NOMO-1 treated with dmso at 0.1 percent for 144 hours (cell line): ENCODE measurements at regions not wholly inside any gene's neighbourhood (a gene's known extent, or its start where the extent isn't known, plus 50 kb on each side); places are given as distances from the start of the nearest gene placed in this dataset.
"Not testable (repeated sequence)": the region's sequence is repeated elsewhere in the genome, so short reads cannot be mapped to it uniquely, and the experiment has no call there.

Source experiments
- DNase-seq: peaks from one replicate; lab custom pipeline; 2025; ENCODE audit not compliant: unreplicated experiment; lab: John Stamatoyannopoulos, UW

DNA sequence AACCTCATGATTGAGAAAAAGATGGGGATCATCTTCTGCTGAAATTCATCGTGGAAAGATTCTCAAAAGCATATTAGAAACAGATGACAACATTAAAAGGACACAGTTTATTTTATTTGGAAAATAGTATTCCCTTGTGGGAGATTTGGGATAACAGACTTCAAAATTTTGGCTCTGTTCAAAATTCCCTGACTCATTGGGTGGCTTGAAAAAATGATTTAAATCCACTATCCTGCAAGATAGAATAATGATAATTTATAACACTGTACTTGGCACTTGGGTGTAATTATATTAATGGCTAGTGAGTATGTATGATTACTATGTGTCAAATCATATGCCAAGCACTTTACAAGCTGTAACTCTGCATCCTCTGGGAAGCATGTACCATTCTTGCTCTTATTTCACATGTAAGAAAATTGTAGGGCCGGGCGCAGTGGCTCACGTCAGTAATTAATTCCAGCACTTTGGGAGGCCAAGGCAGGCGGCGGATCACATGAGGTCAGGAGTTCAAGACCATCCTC is 128.8 kb downstream of the LMNTD1 start:
- DNase-seq, result no peak

DNA sequence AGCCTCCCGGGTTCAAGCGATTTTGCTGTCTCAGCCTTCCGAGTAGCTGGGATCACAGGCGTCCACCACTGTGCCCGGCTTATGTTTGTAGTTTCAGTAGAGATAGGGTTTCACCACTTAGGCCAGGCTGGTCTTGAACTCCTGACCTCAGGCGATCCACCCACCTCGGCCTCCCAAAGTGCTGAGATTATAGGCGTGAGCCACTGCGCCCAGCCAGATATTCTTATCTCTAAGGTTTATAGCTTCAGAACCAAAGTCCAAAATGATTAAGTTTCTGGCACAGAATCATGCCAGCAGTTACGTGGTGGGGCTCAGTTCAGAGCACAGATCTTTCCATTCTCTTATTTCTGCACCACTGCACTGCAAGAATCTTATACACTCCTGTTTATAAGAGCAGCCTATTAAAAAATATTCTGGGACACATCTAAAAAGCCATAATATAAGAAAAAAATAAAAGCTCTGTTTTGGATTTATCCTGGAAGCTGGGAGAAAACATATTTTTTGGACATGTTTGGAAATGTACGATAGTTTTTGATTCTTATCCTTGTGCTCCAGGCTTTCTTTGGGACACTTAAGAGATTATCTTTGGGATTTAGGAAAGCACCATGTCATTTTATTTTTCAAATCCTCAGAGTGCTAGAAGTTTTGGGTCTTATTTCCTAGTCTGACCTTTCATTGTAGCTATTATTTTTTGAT is 129.6 kb downstream of the LMNTD1 start:
- no peak for DNase-seq

- no peak for DNase-seq
Measured at GRCh38 chr12:25422241-25422640, 130.8 kb downstream of the LMNTD1 start.

DNA sequence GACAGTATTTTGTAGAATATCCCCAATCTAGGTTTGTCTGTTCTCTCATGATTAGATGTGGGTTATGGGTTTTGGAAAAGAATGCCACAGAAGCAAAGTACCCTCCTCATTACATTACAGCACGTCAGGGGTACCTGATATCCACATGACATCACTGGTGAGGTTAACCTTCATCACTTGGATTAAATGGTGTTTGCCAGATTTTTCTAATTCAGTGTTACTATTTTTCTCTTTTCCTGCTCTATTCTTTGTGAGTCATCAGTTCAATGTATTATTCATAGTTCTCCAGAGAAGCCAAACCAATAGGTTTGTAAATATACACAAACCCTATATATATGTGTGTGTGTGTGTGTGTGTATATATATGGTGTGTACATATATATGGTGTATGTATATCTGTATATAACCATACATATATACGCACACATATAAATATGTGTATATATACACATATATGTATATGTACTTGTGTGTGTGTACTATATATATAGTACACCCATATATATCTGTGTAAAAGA is 131.4 kb downstream of the LMNTD1 start:
- DNase-seq, result no peak

- no peak for DNase-seq
Measured at GRCh38 chr12:25420116-25420515, 133.0 kb downstream of the LMNTD1 start.

DNA sequence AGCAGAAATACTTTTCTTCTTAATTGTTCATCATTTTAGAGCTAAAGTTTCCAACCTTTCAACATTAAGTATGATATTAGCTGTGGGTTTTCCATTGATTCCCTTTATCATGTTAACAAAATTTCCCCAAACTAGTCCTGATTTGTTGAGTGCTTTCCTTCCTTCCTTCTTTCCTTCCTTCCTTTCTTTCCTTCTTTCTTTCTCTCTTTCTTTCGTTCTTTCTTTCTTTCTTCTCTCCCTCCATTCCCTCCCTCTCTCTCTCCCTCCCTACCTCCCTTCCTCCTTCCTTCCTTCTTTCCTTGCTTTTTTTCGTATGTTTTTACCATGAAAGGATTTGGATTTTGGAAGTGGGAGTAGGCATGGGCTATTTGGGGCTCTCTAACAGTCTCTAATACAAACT is 133.5 kb downstream of the LMNTD1 start:
- no peak for DNase-seq

- DNase-seq, result no peak
Measured at GRCh38 chr12:25417071-25417470, 136.0 kb downstream of the LMNTD1 start.

GRCh38 chr12:25416516-25416915 is 136.6 kb downstream of the LMNTD1 start:
- DNase-seq, result no peak

DNA sequence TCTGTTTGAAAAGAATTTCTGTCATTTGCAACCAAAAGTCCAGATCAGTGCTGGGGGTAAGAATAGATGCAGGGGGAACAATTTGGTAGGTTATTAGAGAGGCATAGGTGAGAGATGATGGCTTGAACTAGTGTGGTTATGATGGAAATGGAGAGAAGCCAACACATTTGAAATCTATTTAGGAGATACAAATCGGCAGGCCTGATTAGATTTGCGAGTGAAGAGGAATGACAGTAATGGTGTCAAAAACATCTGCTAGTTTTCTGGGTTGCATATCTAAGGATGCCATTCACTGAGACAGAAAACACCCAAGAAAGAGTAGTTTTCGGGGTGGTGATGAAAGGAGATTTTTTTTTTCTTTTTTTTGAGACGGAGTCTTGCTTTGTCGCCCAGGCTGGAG is 138.1 kb downstream of the LMNTD1 start:
- no peak for DNase-seq

DNA sequence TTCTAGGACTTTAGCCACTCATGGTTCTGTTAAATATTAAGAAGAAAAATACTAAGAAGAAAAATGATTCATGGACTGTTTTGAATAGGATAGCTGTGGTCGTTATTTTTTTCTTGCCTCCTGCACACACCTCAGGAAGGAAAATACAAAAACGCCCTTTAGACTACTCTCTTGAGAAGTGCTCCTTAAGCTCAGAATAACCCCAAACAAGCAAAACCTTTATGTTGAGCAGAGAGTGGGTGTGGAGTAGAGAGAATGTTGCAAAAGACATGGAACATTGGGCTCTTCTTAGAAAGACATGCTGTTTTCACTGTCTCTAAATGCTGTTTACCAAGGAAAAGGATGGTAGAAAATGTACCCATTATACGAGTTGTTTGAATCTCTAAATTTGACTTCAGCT is 140.3 kb downstream of the LMNTD1 start:
- DNase-seq, result no peak

- no peak for DNase-seq
Measured at GRCh38 chr12:25404955-25405354, 148.1 kb downstream of the LMNTD1 start.

- no peak for DNase-seq
Measured at GRCh38 chr12:25401547-25402345, 151.0 kb upstream of the KRAS start.

DNA sequence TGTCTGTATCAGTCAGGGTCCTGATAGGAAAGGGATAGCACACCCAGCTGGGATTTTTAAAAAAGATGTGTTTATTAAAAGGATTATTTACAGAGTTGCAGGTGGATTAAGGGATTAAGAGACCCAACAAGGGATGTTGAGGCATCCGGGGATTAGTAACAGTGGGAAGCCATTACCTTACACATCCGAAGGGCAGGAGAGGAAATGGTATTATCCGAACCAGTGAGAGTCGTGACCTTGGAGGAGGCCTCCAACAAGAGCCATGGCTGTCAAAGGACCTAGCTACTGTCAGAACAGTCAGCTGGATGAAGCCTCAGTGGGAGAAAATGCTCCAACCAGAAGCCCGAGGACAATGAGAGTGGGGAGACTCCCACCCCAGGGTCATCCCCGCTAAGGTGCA is 146.3 kb upstream of the KRAS start:
- DNase-seq, result no peak

GRCh38 chr12:25395227-25395626 is 144.5 kb upstream of the KRAS start:
- DNase-seq, result no peak

DNA sequence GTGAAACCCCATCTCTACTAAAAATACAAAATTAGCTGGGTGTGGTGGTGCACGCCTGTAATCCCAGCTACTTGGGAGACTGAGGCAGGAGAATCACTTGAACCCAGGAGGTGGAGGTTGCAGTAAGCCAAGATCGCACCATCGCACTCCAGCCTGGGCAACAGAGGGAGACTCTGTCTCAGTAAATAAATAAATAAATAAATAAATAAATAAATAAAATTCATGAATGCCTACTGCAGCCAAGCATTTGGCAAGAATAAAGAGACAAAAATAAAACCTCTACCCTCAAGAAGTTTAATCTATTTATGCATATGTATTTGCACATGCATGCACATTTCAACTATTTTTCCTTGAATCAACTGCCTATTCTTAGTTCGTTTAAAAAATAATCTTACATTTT is 144.0 kb upstream of the KRAS start:
- not testable (repeated sequence) for DNase-seq

- DNase-seq, result no peak
Measured at GRCh38 chr12:25394025-25394424, 143.3 kb upstream of the KRAS start.

DNA sequence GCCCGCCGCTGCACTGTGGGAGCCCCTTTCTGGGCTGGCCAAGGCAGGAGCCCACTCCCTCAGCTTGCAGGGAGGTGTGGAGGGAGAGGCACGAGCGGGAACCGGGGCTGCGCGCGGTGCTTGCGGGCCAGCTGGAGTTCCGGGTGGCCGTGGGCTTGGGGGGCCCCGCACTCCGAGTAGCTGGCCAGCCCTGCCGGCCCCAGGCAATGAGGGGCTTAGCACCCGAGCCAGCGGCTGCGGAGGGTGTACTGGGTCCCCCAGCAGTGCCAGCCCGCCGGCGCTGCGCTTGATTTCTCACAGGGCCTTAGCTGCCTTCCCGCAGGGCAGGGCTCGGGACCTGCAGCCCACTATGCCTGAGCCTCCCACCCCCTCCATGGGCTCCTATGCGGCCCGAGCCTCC is 140.6 kb upstream of the KRAS start:
- not testable (repeated sequence) for DNase-seq

DNA sequence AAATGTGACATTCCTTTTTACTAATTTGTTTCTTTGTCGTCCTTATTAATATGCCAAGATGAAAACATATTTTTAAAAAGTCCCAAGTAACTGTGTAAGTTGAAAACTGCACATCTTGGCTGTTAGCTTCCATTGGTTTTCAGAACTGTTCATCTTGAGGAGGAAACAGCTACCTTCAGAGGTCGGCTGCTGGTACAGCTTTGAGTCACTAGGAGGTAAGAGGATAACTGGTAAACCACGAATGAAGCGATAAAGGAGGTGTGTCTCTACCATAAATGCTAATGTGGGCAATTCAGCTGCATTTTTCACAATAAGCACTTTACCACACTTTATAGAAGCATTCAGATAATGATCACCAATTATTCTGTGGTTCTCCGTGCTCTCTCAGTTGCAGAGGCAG is 137.5 kb upstream of the KRAS start:
- no peak for DNase-seq

GRCh38 chr12:25387732-25388050 is 137.0 kb upstream of the KRAS start:
- no peak for DNase-seq

DNA sequence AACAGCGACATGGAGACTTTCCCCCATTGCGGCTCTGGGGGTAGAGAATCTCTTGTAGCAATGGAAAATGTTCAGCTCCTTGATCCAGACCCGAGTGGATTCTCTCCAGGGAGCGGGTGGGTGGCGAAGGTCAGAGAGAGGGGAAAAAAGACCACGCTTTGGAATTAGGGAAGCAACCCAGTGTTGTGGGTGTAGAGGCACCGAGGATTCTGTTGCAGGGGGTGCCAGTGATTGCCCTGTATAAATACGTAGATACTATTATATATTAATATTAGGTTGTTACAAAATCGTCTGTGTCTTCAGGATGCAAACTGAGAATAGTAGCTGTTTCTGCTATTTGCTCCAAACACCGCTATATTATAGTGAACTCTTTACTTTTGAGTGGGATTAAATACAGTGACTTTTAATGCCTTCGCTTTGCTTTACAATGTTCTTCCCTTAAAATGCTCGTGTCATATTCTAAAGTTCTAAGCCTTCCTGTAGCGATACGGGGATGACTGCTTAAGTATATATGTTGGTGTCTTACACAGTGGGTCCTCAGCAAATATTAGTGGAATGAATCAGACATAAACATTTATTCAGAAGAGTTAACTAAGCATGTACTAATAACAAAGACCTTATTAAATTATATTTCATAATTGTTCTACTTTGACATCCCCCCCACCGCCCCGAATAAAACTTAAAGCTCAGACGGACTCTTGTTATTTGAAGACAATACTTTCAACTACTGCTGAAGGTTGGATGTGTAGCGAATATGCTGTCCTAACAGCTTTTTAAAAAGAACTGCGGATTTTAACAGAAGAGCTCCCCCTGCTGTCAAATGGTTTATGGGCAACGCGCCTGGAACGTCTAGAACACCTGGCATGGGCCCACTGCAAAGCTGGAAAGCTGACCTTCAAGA is 136.4 kb upstream of the KRAS start:
- DNase-seq, result peak; percentile 71

GRCh38 chr12:25384893-25385248 is 134.1 kb upstream of the KRAS start:
- no peak for DNase-seq
